ENCODE measurements at regions not wholly inside any gene's neighbourhood (a gene's known extent, or its start where the extent isn't known, plus 50 kb on each side); places are given as distances from the start of the nearest gene placed in this dataset.

DNA sequence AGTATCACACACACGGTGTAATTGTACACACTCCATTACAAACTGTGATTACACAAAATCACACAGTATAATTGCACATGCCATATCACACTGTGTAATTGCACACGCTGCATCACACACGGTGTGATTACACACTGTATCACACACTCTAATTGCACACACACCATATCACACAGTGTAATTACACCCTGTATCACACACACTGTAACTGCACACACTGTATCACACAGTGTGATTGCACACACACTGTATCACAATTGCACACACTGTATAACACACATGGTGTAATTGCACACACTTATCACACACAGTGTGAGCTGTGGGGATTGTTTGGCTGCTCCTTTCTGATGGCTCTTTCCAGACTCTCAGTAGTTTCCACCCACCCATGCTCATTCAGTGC, 162.6 kb upstream of the SGCG start:
- Histone ChIP-seq H3K23ac (ENCODE audit: low read length) (no peak overlapping the region), H2BK15ac (replicated peaks; ENCODE audit: low read depth) (no peak overlapping the region), H3K4ac (ENCODE audit: low read depth, low read length) (no peak overlapping the region), H4K5ac (ENCODE audit: low read length) (no peak overlapping the region), H3K79me1 (ENCODE audit: low read length) (no peaks in the 10 kb centered on the region), H3K27me3 (ENCODE audit: insufficient read depth, low read length, poor library complexity) (no peaks in the 10 kb centered on the region), H3K18ac (ENCODE audit: low read length) (no peak overlapping the region), H3K4me1 (ENCODE audit: control insufficient read depth, low read depth, low read length) (no peaks in the 10 kb centered on the region), H2BK5ac (ENCODE audit: low read length) (peak overlapping the region; percentile 14), H3K36me3 (ENCODE audit: control insufficient read depth, insufficient read depth, low read length) (no peaks in the 10 kb centered on the region), H3K9ac (ENCODE audit: low read length) (no peak overlapping the region), H2BK120ac (ENCODE audit: low read depth, low read length) (no peak overlapping the region), H3K79me2 (ENCODE audit: control insufficient read depth, insufficient read depth, low read length) (no peaks in the 10 kb centered on the region), H3K56ac (ENCODE audit: low read length) (peak overlapping the region; percentile 37), H4K8ac (ENCODE audit: low read depth, low read length) (no peak overlapping the region), H3K27ac (ENCODE audit: low read depth, low read length) (no peak overlapping the region), H3K4me3 (ENCODE audit: low read length) (no peak overlapping the region), H2AK5ac (ENCODE audit: low read length) (peak overlapping the region; percentile 87), H3K4me2 (ENCODE audit: low read length) (no peak overlapping the region)
- no CpG with 5 or more reads among the region's 3 CpGs for WGBS (ENCODE audit: extremely low coverage, insufficient coverage, low lambda C conversion rate)
- no peak for DNase-seq

DNA sequence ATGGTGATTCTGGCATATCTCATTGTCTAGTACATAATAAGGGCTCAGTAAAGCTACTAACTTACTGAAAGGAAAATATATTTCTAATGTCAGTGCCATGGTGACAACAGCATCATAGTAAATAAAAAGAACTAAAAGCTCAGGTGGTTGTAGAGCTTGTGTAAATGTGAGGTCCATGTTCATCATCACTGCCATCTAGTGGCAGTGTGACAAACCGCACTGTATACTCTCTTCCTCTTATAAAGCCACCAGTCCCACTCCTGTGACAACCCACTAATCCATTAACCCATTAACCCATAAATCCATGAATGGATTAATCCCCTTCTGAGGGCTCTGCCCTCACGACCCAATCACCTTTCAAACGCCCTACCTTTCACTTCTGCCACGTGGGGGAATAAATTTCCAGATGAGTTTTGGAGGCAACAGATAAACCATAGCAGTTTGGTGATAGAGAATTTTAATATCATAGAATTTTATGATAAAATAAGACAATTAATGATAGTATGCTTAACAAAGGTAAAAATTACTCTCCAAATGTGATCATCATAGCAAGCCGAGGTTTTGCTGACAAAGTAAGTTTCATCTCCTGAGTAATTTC, 160.4 kb upstream of the SGCG start:
- peak; percentile 85 for DNase-seq
- no CpG with 5 or more reads among the region's 5 CpGs for WGBS (ENCODE audit: extremely low coverage, insufficient coverage, low lambda C conversion rate)
- no peak overlapping the region for H2BK120ac ChIP-seq (ENCODE audit: low read depth, low read length)
- no peak overlapping the region for H3K27ac ChIP-seq (ENCODE audit: low read depth, low read length)
- no peaks in the 10 kb centered on the region for H3K4me1 ChIP-seq (ENCODE audit: control insufficient read depth, low read depth, low read length)
- H4K5ac ChIP-seq (ENCODE audit: low read length), result no peak overlapping the region
- no peak overlapping the region for H3K4me2 ChIP-seq (ENCODE audit: low read length)
- no peak overlapping the region for H3K56ac ChIP-seq (ENCODE audit: low read length)
- no peak overlapping the region for H3K4me3 ChIP-seq (ENCODE audit: low read length)
- H2BK5ac ChIP-seq (ENCODE audit: low read length), result no peak overlapping the region
- H3K36me3 ChIP-seq (ENCODE audit: control insufficient read depth, insufficient read depth, low read length), result no peaks in the 10 kb centered on the region
- H2AK5ac ChIP-seq (ENCODE audit: low read length), result no peak overlapping the region
- peak overlapping the region; percentile 31 for H3K4ac ChIP-seq (ENCODE audit: low read depth, low read length)
- no peak overlapping the region for H2BK15ac ChIP-seq (replicated peaks; ENCODE audit: low read depth)
- H3K79me1 ChIP-seq (ENCODE audit: low read length), result no peaks in the 10 kb centered on the region
- H3K27me3 ChIP-seq (ENCODE audit: insufficient read depth, low read length, poor library complexity), result no peaks in the 10 kb centered on the region
- H3K18ac ChIP-seq (ENCODE audit: low read length), result no peak overlapping the region
- no peaks in the 10 kb centered on the region for H3K79me2 ChIP-seq (ENCODE audit: control insufficient read depth, insufficient read depth, low read length)
- H4K8ac ChIP-seq (ENCODE audit: low read depth, low read length), result no peak overlapping the region
- H3K23ac ChIP-seq (ENCODE audit: low read length), result no peak overlapping the region
- no peak overlapping the region for H3K9ac ChIP-seq (ENCODE audit: low read length)

DNA sequence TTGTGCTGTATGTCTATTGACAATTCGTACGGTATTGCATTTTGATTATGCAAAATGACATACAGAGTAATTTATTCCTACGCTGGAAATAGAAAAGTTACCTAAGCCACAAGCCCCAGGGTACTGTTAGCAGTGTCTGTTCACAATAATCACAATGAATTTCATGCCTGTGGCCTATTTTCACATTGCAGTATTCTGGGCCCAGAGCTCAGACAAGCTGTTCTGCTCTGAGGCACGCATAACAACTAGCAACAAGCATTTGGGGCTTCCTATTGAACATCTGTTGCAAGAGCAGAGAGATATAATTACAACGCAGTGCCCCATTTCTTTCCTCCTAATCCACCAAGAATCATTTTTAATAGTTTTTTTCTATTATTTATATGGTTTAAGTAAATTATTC, 158.9 kb upstream of the SGCG start:
- Histone ChIP-seq H3K79me2 (ENCODE audit: control insufficient read depth, insufficient read depth, low read length) (no peaks in the 10 kb centered on the region), H2AK5ac (ENCODE audit: low read length) (no peak overlapping the region), H2BK120ac (ENCODE audit: low read depth, low read length) (no peak overlapping the region), H3K27me3 (ENCODE audit: insufficient read depth, low read length, poor library complexity) (no peaks in the 10 kb centered on the region), H3K4me1 (ENCODE audit: control insufficient read depth, low read depth, low read length) (no peaks in the 10 kb centered on the region), H3K36me3 (ENCODE audit: control insufficient read depth, insufficient read depth, low read length) (no peaks in the 10 kb centered on the region), H3K4ac (ENCODE audit: low read depth, low read length) (no peak overlapping the region), H3K4me3 (ENCODE audit: low read length) (no peak overlapping the region), H4K8ac (ENCODE audit: low read depth, low read length) (no peak overlapping the region), H3K56ac (ENCODE audit: low read length) (no peak overlapping the region), H3K79me1 (ENCODE audit: low read length) (no peaks in the 10 kb centered on the region), H4K5ac (ENCODE audit: low read length) (no peak overlapping the region), H3K4me2 (ENCODE audit: low read length) (no peak overlapping the region), H3K23ac (ENCODE audit: low read length) (no peak overlapping the region), H2BK15ac (replicated peaks; ENCODE audit: low read depth) (no peak overlapping the region), H3K27ac (ENCODE audit: low read depth, low read length) (no peak overlapping the region), H3K18ac (ENCODE audit: low read length) (peak overlapping the region; percentile 68), H2BK5ac (ENCODE audit: low read length) (no peak overlapping the region), H3K9ac (ENCODE audit: low read length) (no peak overlapping the region)
- WGBS (ENCODE audit: extremely low coverage, insufficient coverage, low lambda C conversion rate), result no CpG with 5 or more reads among the region's 5 CpGs
- no peak for DNase-seq

DNA sequence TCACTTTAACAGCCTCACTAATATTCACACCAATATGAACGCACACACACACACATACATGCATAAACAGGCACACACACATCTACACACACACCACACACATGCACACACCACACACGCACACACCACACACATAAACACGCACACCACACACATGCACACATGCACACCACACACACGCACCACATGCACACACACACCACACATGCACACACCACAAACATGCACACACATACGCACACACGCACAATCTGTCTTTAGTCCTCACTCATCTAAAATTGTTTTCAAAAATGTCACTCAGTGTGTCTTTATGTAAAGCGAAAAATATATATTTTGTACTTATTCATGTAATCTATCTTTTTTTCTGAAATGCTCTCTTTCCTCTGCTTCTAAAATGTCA, 158.1 kb upstream of the SGCG start:
- no peak overlapping the region for H3K23ac ChIP-seq (ENCODE audit: low read length)
- no peak overlapping the region for H3K27ac ChIP-seq (ENCODE audit: low read depth, low read length)
- no peak overlapping the region for H3K56ac ChIP-seq (ENCODE audit: low read length)
- H3K36me3 ChIP-seq (ENCODE audit: control insufficient read depth, insufficient read depth, low read length), result no peaks in the 10 kb centered on the region
- H4K5ac ChIP-seq (ENCODE audit: low read length), result no peak overlapping the region
- H3K18ac ChIP-seq (ENCODE audit: low read length), result no peak overlapping the region
- no peak overlapping the region for H2BK120ac ChIP-seq (ENCODE audit: low read depth, low read length)
- H3K4me2 ChIP-seq (ENCODE audit: low read length), result no peak overlapping the region
- no peaks in the 10 kb centered on the region for H3K4me1 ChIP-seq (ENCODE audit: control insufficient read depth, low read depth, low read length)
- no peak overlapping the region for H2BK5ac ChIP-seq (ENCODE audit: low read length)
- H3K9ac ChIP-seq (ENCODE audit: low read length), result no peak overlapping the region
- no peak for DNase-seq
- 100% methylated on average over 2 of the region's 7 CpGs for WGBS (ENCODE audit: extremely low coverage, insufficient coverage, low lambda C conversion rate)
- H3K79me2 ChIP-seq (ENCODE audit: control insufficient read depth, insufficient read depth, low read length), result no peaks in the 10 kb centered on the region
- no peak overlapping the region for H2BK15ac ChIP-seq (replicated peaks; ENCODE audit: low read depth)
- H4K8ac ChIP-seq (ENCODE audit: low read depth, low read length), result no peak overlapping the region
- no peak overlapping the region for H3K4me3 ChIP-seq (ENCODE audit: low read length)
- H3K79me1 ChIP-seq (ENCODE audit: low read length), result no peaks in the 10 kb centered on the region
- no peak overlapping the region for H3K4ac ChIP-seq (ENCODE audit: low read depth, low read length)
- H2AK5ac ChIP-seq (ENCODE audit: low read length), result no peak overlapping the region
- no peaks in the 10 kb centered on the region for H3K27me3 ChIP-seq (ENCODE audit: insufficient read depth, low read length, poor library complexity)

DNA sequence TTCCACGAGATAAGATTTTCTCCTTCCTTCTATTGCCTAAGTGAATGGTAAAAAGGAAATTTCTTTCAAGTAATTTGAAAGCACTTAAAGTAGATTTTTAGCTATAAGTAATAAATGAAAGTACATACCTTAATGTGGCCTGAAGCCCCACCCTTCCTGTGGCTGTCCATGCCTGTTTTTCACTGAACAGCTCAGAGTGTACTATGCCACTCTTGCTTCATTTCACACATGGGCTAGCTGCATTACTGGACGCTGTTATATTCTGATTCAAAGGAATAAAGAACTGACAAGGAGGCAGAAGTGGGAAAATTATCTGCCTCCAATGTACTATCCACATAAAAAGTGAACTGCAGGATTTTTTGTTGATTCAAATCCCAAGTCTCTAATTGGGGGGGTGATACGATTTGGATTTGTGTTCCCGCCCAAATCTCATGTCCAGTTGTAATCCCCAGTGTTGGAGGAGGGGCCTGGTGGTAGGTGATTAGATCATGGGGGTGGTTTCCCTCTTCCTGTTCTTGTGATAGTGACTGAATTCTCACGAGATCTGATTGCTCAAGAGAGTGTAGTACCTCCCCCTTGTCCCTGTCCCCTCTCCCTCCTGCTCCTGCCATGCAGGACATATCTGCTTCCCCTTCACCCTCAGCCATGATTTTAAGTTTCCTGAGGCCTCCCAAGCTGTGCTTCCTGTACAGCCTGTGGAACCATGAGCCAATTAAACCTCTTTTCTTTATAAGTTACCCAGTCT, 154.7 kb upstream of the SGCG start:
- H2BK120ac ChIP-seq (ENCODE audit: low read depth, low read length), result no peak overlapping the region
- no CpG with 5 or more reads among the region's 5 CpGs for WGBS (ENCODE audit: extremely low coverage, insufficient coverage, low lambda C conversion rate)

More for the DNA sequence above, 154.7 kb upstream of the SGCG start:
- H3K4me1 ChIP-seq (ENCODE audit: control insufficient read depth, low read depth, low read length), result no peaks in the 10 kb centered on the region
- H3K36me3 ChIP-seq (ENCODE audit: control insufficient read depth, insufficient read depth, low read length), result no peaks in the 10 kb centered on the region
- no peak overlapping the region for H4K5ac ChIP-seq (ENCODE audit: low read length)
- H3K23ac ChIP-seq (ENCODE audit: low read length), result no peak overlapping the region
- no peak overlapping the region for H2BK5ac ChIP-seq (ENCODE audit: low read length)
- no peak overlapping the region for H3K56ac ChIP-seq (ENCODE audit: low read length)
- no peak overlapping the region for H4K8ac ChIP-seq (ENCODE audit: low read depth, low read length)
- no peak overlapping the region for H3K4me2 ChIP-seq (ENCODE audit: low read length)
- H3K27me3 ChIP-seq (ENCODE audit: insufficient read depth, low read length, poor library complexity), result no peaks in the 10 kb centered on the region
- no peak overlapping the region for H3K9ac ChIP-seq (ENCODE audit: low read length)
- no peak overlapping the region for H3K4ac ChIP-seq (ENCODE audit: low read depth, low read length)
- no peak overlapping the region for H3K4me3 ChIP-seq (ENCODE audit: low read length)
- peak; percentile 49 for DNase-seq
- no peaks in the 10 kb centered on the region for H3K79me1 ChIP-seq (ENCODE audit: low read length)
- peak overlapping the region; percentile 60 for H3K18ac ChIP-seq (ENCODE audit: low read length)
- no peak overlapping the region for H2BK15ac ChIP-seq (replicated peaks; ENCODE audit: low read depth)
- H3K27ac ChIP-seq (ENCODE audit: low read depth, low read length), result no peak overlapping the region
- H3K79me2 ChIP-seq (ENCODE audit: control insufficient read depth, insufficient read depth, low read length), result no peaks in the 10 kb centered on the region
- H2AK5ac ChIP-seq (ENCODE audit: low read length), result no peak overlapping the region
